ENCODE measurements at regions not wholly inside any gene's neighbourhood (a gene's known extent, or its start where the extent isn't known, plus 50 kb on each side); places are given as distances from the start of the nearest gene placed in this dataset.

DNA sequence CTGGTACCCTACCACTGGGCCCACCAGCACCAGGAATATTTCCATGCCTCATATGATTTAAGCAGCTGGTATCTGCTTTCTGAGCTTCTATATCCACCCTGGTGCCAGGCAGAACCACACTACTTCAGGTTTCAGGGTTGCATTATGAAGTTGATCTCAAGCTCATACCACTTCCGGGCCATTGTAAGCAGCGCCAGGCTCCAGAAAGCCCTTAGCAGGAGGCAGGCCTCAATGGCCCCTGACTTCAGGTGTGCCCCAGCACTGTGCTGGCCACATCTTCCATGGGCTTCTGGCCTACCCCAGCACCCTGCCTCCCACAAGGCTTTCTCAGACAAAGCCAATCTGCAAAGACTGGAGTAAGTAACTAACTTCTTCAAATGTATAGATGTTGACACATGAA is 391.3 kb upstream of the GRM3 start:
- TF ChIP-seq ARHGAP35 (IDR thresholded peaks at IDR 0.05; ENCODE audit: partially characterized antibody): no peak
- no peak for TF ChIP-seq STAT5B (CRISPR knock-in tag; IDR thresholded peaks at IDR 0.05)
- TF ChIP-seq MCM3 (IDR thresholded peaks at IDR 0.05): no peak
- TF ChIP-seq CEBPB (tag; IDR thresholded peaks at IDR 0.05): no peak
- no peak for TF ChIP-seq YY1 (IDR thresholded peaks at IDR 0.05; ENCODE audit: borderline replicate concordance in 1 of 3, control insufficient read depth in 1 of 3, extremely low read depth in 1 of 3, insufficient read depth in 3 of 3, insufficient read length in 1 of 3, insufficient replicate concordance in 2 of 3, low read depth in 1 of 3, low read length in 2 of 3)
- no peak for TF ChIP-seq ZNF644 (tag; IDR thresholded peaks at IDR 0.05; ENCODE audit: low read depth)
- TF ChIP-seq FOXJ3 (CRISPR knock-in tag; IDR thresholded peaks at IDR 0.05): no peak
- no peak for TF ChIP-seq PCBP1 (IDR thresholded peaks at IDR 0.05; ENCODE audit: low read depth, low read length, poor library complexity, severe bottlenecking)
- TF ChIP-seq ZNF561 (CRISPR knock-in tag; conservative IDR thresholded peaks at IDR 0.05): no peak
- TF ChIP-seq, protein P1, sequence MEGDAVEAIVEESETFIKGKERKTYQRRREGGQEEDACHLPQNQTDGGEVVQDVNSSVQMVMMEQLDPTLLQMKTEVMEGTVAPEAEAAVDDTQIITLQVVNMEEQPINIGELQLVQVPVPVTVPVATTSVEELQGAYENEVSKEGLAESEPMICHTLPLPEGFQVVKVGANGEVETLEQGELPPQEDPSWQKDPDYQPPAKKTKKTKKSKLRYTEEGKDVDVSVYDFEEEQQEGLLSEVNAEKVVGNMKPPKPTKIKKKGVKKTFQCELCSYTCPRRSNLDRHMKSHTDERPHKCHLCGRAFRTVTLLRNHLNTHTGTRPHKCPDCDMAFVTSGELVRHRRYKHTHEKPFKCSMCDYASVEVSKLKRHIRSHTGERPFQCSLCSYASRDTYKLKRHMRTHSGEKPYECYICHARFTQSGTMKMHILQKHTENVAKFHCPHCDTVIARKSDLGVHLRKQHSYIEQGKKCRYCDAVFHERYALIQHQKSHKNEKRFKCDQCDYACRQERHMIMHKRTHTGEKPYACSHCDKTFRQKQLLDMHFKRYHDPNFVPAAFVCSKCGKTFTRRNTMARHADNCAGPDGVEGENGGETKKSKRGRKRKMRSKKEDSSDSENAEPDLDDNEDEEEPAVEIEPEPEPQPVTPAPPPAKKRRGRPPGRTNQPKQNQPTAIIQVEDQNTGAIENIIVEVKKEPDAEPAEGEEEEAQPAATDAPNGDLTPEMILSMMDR (IDR thresholded peaks at IDR 0.05 in 2 of 3, conservative IDR thresholded peaks at IDR 0.05 in 1 of 3; ENCODE audit: insufficient read depth in 2 of 3, low read depth in 1 of 3, low read length in 3 of 3): no peak
- no peak for TF ChIP-seq MYC (IDR thresholded peaks at IDR 0.05; ENCODE audit: low read depth, low read length)
- no peak for TF ChIP-seq MYC (CRISPR knock-in tag; IDR thresholded peaks at IDR 0.05; ENCODE audit: borderline replicate concordance, low read depth)
- no peak for TF ChIP-seq ETS1 (conservative IDR thresholded peaks at IDR 0.05; ENCODE audit: control insufficient read depth, low read depth, low read length)

Data from K562 (cell line).